GM12873 (cell line): ENCODE measurements at regions not wholly inside any gene's neighbourhood (a gene's known extent, or its start where the extent isn't known, plus 50 kb on each side); places are given as distances from the start of the nearest gene placed in this dataset.

Experiments used
- TF ChIP-seq, protein P1 (sequence below): IDR thresholded peaks from 2 replicates; pipeline ENCODE4 v1.5.1; 2012; ENCODE audit warnings: low read depth, mild to moderate bottlenecking, moderate library complexity, low read length, control low read depth; ENCODE audit not compliant: insufficient read depth; ENCODE audit errors: missing control alignments

DNA sequence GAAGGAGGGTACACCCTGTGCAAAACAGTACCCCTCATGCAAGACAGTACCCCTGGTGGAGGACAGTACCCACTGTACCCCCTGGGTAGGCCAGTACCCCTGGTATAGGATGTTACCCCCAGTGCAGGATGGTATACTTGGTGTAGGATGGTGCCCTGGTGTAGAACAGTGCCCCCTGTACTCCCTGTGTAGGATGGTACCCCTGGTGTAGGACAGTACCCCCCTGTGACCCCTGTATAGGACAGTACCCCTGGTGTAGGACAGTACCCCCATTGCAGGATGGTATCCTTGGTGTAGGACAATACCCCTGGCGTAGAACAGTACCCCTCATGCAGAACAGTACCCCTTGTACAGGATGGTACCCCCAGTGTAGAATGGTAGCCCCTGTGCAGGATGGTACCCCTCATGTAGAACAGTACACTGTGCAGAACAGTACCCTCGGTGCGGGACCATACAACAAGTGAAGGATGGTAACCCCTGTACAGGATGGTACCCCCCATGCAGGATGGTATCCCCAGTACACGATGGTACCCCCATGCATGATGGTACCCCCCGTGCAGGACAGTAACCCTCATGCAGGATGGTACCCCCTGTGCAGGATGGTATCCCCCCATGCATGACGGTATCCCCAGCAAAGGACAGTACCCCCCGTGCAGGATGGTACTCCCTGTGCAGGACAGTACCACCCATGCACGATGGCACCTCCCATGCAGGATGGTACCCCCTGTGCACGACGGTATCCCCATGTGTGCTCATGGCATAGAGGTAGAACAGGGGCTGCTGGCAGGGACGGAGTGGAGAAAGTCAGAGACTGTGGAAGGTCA lies 248.0 kb downstream of the DCDC2C start:
- TF ChIP-seq, protein P1, sequence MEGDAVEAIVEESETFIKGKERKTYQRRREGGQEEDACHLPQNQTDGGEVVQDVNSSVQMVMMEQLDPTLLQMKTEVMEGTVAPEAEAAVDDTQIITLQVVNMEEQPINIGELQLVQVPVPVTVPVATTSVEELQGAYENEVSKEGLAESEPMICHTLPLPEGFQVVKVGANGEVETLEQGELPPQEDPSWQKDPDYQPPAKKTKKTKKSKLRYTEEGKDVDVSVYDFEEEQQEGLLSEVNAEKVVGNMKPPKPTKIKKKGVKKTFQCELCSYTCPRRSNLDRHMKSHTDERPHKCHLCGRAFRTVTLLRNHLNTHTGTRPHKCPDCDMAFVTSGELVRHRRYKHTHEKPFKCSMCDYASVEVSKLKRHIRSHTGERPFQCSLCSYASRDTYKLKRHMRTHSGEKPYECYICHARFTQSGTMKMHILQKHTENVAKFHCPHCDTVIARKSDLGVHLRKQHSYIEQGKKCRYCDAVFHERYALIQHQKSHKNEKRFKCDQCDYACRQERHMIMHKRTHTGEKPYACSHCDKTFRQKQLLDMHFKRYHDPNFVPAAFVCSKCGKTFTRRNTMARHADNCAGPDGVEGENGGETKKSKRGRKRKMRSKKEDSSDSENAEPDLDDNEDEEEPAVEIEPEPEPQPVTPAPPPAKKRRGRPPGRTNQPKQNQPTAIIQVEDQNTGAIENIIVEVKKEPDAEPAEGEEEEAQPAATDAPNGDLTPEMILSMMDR = no peak

DNA sequence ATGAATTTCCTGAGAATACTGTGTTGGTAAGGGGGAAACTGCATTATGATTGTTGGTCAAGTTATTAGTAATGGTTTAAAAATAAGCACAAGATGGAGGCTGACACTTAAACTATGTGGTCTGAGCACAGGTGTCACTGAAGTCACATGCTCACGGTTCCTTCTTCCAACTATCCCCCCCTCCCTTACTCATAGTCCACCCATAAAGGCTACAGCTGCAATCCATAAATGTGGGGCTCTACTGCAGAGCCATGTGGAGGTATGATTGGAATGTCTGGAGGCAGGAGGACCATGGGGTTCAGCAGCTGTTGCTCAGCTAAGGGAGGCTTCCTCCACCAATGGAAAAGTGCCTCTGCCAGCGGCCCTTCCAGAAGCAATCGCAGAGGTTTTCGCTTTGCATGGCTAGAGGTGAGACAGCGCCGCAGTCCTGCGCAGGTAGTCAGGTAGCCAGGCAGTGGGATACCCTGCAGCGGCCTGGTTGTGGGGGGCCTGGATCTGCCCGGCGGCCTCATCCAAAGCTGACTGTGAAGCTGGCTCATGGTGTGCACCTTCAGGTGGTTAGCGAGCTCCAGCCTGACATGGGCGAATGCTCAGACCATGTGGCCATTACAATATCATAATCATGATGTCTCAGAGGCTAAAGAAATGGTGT lies 249.6 kb downstream of the DCDC2C start:
- TF ChIP-seq, protein P1 = no peak

DNA sequence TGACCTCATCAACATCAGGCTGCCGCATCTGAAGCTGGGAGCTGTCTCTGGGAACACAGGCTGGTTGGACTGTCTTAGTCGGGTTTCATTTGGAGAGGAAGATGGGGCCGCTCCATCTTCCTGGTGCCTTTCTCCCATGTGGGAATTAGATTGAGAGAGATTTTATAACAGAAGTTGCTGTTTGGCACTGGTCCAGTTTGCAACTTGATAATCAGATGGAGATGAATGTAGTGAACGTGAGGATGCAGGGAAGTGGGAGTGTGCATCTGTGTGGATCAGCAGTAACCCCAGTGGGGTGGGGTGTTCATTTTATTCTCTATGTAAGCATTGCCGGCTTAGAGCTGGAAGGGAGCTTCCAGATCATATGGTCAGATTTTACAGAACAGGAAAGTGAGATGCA lies 250.9 kb downstream of the DCDC2C start:
- TF ChIP-seq, protein P1 = no peak

DNA sequence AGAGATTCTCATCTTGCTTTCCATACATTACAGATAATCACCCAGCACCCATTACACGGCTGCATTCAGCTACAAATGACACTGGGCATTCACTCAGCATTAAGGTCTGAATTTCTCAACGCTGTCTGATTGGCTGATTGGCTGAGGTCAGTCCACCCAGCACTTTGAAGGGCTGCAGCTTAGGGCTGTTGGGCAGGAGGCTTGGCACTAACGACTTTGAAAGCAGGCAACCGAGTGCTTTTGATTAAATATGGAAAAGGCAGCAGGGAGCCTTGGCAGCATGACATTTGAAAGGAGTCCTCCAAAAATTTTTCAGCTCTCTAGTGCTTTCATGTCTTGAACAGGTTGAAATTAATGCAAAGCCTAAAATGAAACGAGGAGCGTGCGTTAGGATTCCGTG lies 253.0 kb downstream of the DCDC2C start:
- TF ChIP-seq, protein P1 = no peak

DNA sequence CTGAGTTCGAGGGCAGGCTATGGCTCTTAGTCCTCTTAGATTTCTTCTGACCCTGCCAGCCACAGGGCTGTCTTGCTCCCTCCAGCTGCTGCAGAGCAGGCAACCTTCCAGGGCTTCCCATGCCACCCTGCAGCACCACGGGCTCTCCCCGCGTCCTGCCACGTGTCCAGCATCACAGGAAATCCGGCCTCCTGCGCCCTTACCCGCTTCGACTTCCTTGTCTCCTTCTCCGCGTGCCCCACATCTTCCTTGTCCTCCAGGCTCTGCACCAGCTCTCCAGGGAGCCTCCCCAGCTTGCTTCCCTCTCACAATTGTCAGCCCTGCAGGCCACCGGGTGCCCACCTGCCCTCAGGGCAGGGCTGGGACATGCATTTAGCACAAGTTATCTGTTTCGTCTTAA lies 253.5 kb downstream of the DCDC2C start:
- TF ChIP-seq, protein P1 = no peak

DNA sequence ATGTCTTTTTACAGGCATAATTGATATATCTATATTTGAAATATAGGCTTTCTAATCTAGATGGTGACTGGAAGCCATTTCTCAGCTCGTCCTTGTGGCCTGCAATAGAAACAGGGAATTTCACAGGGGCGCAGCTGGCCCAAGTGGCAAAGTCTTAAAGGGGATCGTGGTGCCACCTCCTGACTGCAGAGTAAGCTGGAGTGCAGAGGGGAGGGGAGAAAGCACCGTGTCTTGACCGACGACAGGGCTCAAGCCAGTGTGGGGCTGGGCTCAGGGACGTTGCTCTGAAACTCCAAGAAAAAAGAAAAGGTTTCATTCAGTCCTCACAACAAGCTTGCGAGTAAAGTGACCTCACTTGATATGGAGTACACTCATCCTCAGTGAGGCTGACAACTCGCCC lies 255.1 kb downstream of the DCDC2C start:
- TF ChIP-seq, protein P1 = no peak

DNA sequence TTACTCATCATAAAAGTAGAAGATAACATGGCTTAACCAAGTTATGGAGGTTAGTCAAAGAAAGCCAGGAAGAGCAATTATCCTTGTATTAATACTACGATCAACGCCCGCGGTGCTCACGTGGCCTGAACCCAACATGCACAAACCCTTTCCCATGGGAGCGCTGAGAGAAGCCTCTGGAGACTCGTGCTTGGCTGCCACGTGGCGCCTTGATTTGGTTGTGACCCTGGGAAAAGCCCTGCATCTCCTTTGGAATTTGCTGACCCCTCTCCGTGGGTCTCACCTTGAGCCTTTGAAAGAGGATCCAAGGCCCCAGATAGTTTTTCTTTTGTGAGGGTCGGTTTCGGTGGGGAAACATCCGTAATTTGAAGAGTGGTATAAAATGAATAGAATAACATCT lies 255.6 kb downstream of the DCDC2C start:
- TF ChIP-seq, protein P1 = no peak
